GM18502 (cell line): ENCODE measurements at regions not wholly inside any gene's neighbourhood (a gene's known extent, or its start where the extent isn't known, plus 50 kb on each side); places are given as distances from the start of the nearest gene placed in this dataset.

Experiments
- ATAC-seq: cut with Tn5 transposase; IDR thresholded peaks from one replicate; pipeline ENCODE4 v1.9.1; 2021; ENCODE audit warnings: mild to moderate bottlenecking; ENCODE audit not compliant: unreplicated experiment, poor library complexity

GRCh38 chr13:26897706-26898550, 137.3 kb upstream of the GPR12 start:
- no peak for ATAC-seq

- no peak for ATAC-seq
These were observed 136.5 kb upstream of the GPR12 start for GRCh38 chr13:26896986-26897668.

GRCh38 chr13:26895808-26896466, 135.4 kb upstream of the GPR12 start:
- no peak for ATAC-seq

GRCh38 chr13:26895081-26895807, 134.7 kb upstream of the GPR12 start:
- no peak for ATAC-seq

- no peak for ATAC-seq
These were observed 128.0 kb upstream of the GPR12 start for GRCh38 chr13:26888632-26889031.

- ATAC-seq = no peak
These were observed 127.0 kb upstream of the GPR12 start for GRCh38 chr13:26887594-26887993.

- no peak for ATAC-seq
These were observed 123.1 kb upstream of the GPR12 start for GRCh38 chr13:26883613-26884257.

GRCh38 chr13:26882731-26883130, 122.1 kb upstream of the GPR12 start:
- ATAC-seq = no peak

GRCh38 chr13:26881154-26881553, 120.6 kb upstream of the GPR12 start:
- no peak for ATAC-seq

- no peak for ATAC-seq
These were observed 120.1 kb upstream of the GPR12 start for GRCh38 chr13:26880735-26881134.

- ATAC-seq = no peak
These were observed 117.9 kb upstream of the GPR12 start for GRCh38 chr13:26878438-26878837.

GRCh38 chr13:26873386-26873698, 112.8 kb upstream of the GPR12 start:
- ATAC-seq = no peak

- ATAC-seq = no peak
These were observed 112.2 kb upstream of the GPR12 start for GRCh38 chr13:26872525-26873385.

- no peak for ATAC-seq
These were observed 107.0 kb upstream of the GPR12 start for GRCh38 chr13:26867451-26868091.

- no peak for ATAC-seq
These were observed 104.0 kb upstream of the GPR12 start for GRCh38 chr13:26864576-26864975.

GRCh38 chr13:26861941-26862340, 101.4 kb upstream of the GPR12 start:
- ATAC-seq = no peak

- ATAC-seq = no peak
These were observed 95.3 kb upstream of the GPR12 start for GRCh38 chr13:26855921-26856320.

GRCh38 chr13:26855071-26855470, 94.5 kb upstream of the GPR12 start:
- no peak for ATAC-seq

GRCh38 chr13:26853323-26853722, 92.7 kb upstream of the GPR12 start:
- ATAC-seq = no peak
